ENCODE measurements at regions not wholly inside any gene's neighbourhood (a gene's known extent, or its start where the extent isn't known, plus 50 kb on each side); places are given as distances from the start of the nearest gene placed in this dataset.

DNA sequence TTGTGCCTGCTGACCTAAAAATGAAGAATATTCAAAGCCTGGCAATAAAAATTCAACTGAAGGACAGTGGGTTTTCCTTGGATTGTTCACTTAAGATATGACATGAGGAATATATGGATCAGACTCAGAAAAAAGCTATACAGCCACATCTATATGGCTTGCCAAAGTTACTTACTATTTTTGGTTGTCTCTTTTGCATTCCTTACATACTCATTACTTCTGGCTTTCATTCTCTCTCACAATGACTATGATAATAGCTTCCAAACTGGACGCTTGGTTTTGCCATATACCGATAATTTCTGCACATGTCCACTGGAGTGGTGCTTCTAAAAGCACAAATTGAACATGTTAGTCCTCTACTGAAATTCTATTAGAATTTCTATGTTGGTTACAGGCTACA, 664.9 kb downstream of the CDH8 start:
- TF ChIP-seq EZH2phosphoT487 (IDR thresholded peaks at IDR 0.05; ENCODE audit: insufficient read depth, low read depth) (no peak), EZH2 (IDR thresholded peaks at IDR 0.05; ENCODE audit: insufficient read depth, poor library complexity, severe bottlenecking) (no peak)
